ENCODE measurements at regions not wholly inside any gene's neighbourhood (a gene's known extent, or its start where the extent isn't known, plus 50 kb on each side); places are given as distances from the start of the nearest gene placed in this dataset.

DNA sequence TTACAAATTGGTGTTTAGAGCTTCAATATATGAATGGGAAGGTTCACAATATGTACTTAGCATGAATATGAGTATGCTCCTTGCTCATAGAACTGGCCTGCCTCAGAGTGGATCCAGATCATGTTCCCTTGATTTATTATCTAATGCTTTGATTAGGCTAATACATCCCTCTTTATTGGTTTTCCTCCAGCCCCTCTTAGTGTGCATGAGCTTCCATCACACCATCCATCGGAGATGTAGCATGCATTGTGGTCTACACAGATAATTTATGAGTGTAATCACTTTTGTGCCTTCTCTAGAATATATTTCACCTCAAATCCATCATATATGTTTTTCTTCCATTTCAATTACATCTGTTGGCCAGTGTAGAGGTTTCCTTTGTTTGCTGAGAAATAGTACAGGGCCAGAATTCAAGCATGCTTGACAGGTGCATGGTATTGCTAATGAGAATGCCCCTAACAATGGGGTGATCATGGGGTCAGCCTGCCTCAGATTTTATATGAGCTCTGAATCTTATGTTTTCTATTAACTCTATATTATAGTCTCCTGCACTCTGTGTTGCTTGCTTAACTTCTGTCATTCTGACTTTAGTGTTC lies 786.4 kb upstream of the ARPP21 start:
- FAIRE-seq: no peak

GRCh38 chr3:34856081-34856947 lies 783.0 kb upstream of the ARPP21 start:
- no peaks in the 10 kb centered on the region for H3K27me3 ChIP-seq (ENCODE audit: control insufficient read depth, extremely low read depth, insufficient read depth, low read length)

More for the DNA sequence above, 786.4 kb upstream of the ARPP21 start:
- dilution Hi-C loops (cut with MboI; ENCODE audit: extremely low pct_ligation_motif_present, low sequenced_read_pairs): no loop called here
- TF ChIP-seq EZH2 (IDR thresholded peaks at IDR 0.05; ENCODE audit: low read length): no peak
- TF ChIP-seq, protein P1, sequence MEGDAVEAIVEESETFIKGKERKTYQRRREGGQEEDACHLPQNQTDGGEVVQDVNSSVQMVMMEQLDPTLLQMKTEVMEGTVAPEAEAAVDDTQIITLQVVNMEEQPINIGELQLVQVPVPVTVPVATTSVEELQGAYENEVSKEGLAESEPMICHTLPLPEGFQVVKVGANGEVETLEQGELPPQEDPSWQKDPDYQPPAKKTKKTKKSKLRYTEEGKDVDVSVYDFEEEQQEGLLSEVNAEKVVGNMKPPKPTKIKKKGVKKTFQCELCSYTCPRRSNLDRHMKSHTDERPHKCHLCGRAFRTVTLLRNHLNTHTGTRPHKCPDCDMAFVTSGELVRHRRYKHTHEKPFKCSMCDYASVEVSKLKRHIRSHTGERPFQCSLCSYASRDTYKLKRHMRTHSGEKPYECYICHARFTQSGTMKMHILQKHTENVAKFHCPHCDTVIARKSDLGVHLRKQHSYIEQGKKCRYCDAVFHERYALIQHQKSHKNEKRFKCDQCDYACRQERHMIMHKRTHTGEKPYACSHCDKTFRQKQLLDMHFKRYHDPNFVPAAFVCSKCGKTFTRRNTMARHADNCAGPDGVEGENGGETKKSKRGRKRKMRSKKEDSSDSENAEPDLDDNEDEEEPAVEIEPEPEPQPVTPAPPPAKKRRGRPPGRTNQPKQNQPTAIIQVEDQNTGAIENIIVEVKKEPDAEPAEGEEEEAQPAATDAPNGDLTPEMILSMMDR (optimal IDR thresholded peaks at IDR 0.05 in 1 of 3, IDR thresholded peaks at IDR 0.05 in 1 of 3, conservative IDR thresholded peaks at IDR 0.05 in 1 of 3; ENCODE audit: extremely low read depth in 1 of 3, insufficient read depth in 2 of 3, low read length in 3 of 3): no peak
- no peak for DNase-seq (ENCODE audit: low read depth, low spot score)
- H3K9me3 ChIP-seq (ENCODE audit: control insufficient read depth, low read depth, low read length): no peaks in the 10 kb centered on the region
- no peaks in the 10 kb centered on the region for H3K27me3 ChIP-seq (ENCODE audit: control insufficient read depth, extremely low read depth, insufficient read depth, low read length)
- no peak overlapping the region for H2AFZ ChIP-seq (ENCODE audit: control insufficient read depth, low read length)
- no peaks in the 10 kb centered on the region for H3K79me2 ChIP-seq (ENCODE audit: control insufficient read depth, insufficient read depth, low read length)
- H4K20me1 ChIP-seq (ENCODE audit: control insufficient read depth, extremely low read depth, insufficient read depth, low read length): no peaks in the 10 kb centered on the region
- no peak overlapping the region for H3K27ac ChIP-seq (ENCODE audit: control insufficient read depth, insufficient read depth, low read length)
- no peak overlapping the region for H3K4me2 ChIP-seq (ENCODE audit: control insufficient read depth, extremely low read depth, insufficient read depth, low read depth, low read length)
- H3K4me3 ChIP-seq (ENCODE audit: control insufficient read depth in 2 of 3, extremely low read depth in 1 of 3, insufficient read depth in 2 of 3, low read depth in 1 of 3, low read length in 3 of 3): no peak overlapping the region
- no peak overlapping the region for H3K9ac ChIP-seq (ENCODE audit: control insufficient read depth, extremely low read depth, insufficient read depth, low read length)
- H3K36me3 ChIP-seq (ENCODE audit: control insufficient read depth in 2 of 2, extremely low read depth in 1 of 2, insufficient read depth in 2 of 2, low read length in 2 of 2): no peaks in the 10 kb centered on the region
- H3K4me1 ChIP-seq (ENCODE audit: control insufficient read depth, extremely low read depth, insufficient read depth, low read length): no peaks in the 10 kb centered on the region
- H3K9me1 ChIP-seq (ENCODE audit: control insufficient read depth, extremely low read depth, insufficient read depth, low read length): no peaks in the 10 kb centered on the region

More at GRCh38 chr3:34856081-34856947, 783.0 kb upstream of the ARPP21 start:
- Histone ChIP-seq H3K4me3 (ENCODE audit: control insufficient read depth in 2 of 3, extremely low read depth in 1 of 3, insufficient read depth in 2 of 3, low read depth in 1 of 3, low read length in 3 of 3) (no peak overlapping the region), H4K20me1 (ENCODE audit: control insufficient read depth, extremely low read depth, insufficient read depth, low read length) (no peaks in the 10 kb centered on the region), H3K36me3 (ENCODE audit: control insufficient read depth in 2 of 2, extremely low read depth in 1 of 2, insufficient read depth in 2 of 2, low read length in 2 of 2) (no peaks in the 10 kb centered on the region), H2AFZ (ENCODE audit: control insufficient read depth, low read length) (no peak overlapping the region), H3K27ac (ENCODE audit: control insufficient read depth, insufficient read depth, low read length) (no peak overlapping the region), H3K9ac (ENCODE audit: control insufficient read depth, extremely low read depth, insufficient read depth, low read length) (no peak overlapping the region), H3K9me3 (ENCODE audit: control insufficient read depth, low read depth, low read length) (no peaks in the 10 kb centered on the region), H3K4me2 (ENCODE audit: control insufficient read depth, extremely low read depth, insufficient read depth, low read depth, low read length) (no peak overlapping the region), H3K79me2 (ENCODE audit: control insufficient read depth, insufficient read depth, low read length) (no peaks in the 10 kb centered on the region), H3K9me1 (ENCODE audit: control insufficient read depth, extremely low read depth, insufficient read depth, low read length) (no peaks in the 10 kb centered on the region), H3K4me1 (ENCODE audit: control insufficient read depth, extremely low read depth, insufficient read depth, low read length) (no peaks in the 10 kb centered on the region)
- FAIRE-seq: no peak
- no peak for DNase-seq (ENCODE audit: low read depth, low spot score)
- dilution Hi-C loops (cut with MboI; ENCODE audit: extremely low pct_ligation_motif_present, low sequenced_read_pairs): no loop called here
- TF ChIP-seq, protein P1 (optimal IDR thresholded peaks at IDR 0.05 in 1 of 3, IDR thresholded peaks at IDR 0.05 in 1 of 3, conservative IDR thresholded peaks at IDR 0.05 in 1 of 3; ENCODE audit: extremely low read depth in 1 of 3, insufficient read depth in 2 of 3, low read length in 3 of 3): no peak
- no peak for TF ChIP-seq EZH2 (IDR thresholded peaks at IDR 0.05; ENCODE audit: low read length)

All from keratinocyte (primary cell).